MCF 10A (cell line): ENCODE measurements at regions not wholly inside any gene's neighbourhood (a gene's known extent, or its start where the extent isn't known, plus 50 kb on each side); places are given as distances from the start of the nearest gene placed in this dataset.

Experiments used
- BruUV-seq: library from RNA; stranded (reverse); fragments of 400-500 nt; replicated peaks from 2 replicates; lab custom pipeline; 2021; lab: Mats Ljungman, UMichigan
- CTCF ChIA-PET: fragments of 300-600 bp; sonication (Branson Sonifier 250); formaldehyde crosslinking; extraction: SDS; loops from one replicate; lab custom pipeline; 2021; ENCODE audit warnings: antibody characterized with exemption, inconsistent platforms; lab: Yijun Ruan, JAX
- POLR2A ChIA-PET: fragments of 300-600, 350-650 bp; sonication (Branson Sonifier 250); formaldehyde crosslinking; extraction: SDS; loops from one replicate; lab custom pipeline; 2020; ENCODE audit warnings: antibody characterized with exemption, inconsistent platforms; lab: Yijun Ruan, JAX
- DNase-seq: peaks from one replicate; pipeline ENCODE4 v3.0.0-alpha.2; 2018; ENCODE audit not compliant: unreplicated experiment
- H3K27ac Mint-ChIP-seq: one replicate; pipeline ENCODE4 v1.8.0; 2022; ENCODE audit warnings: mild to moderate bottlenecking, low read depth, mixed read lengths; ENCODE audit not compliant: unreplicated experiment
- H3K27me3 Mint-ChIP-seq: one replicate; pipeline ENCODE4 v1.8.0; 2022; ENCODE audit warnings: mixed read lengths; ENCODE audit not compliant: insufficient read depth, unreplicated experiment
- H3K36me3 Mint-ChIP-seq: one replicate; pipeline ENCODE4 v1.8.0; 2022; ENCODE audit warnings: mild to moderate bottlenecking, moderate library complexity, mixed read lengths; ENCODE audit not compliant: insufficient read depth, unreplicated experiment
- H3K4me1 Mint-ChIP-seq: one replicate; pipeline ENCODE4 v1.8.0; 2022; ENCODE audit warnings: mixed read lengths; ENCODE audit not compliant: insufficient read depth, unreplicated experiment
- H3K4me3 Mint-ChIP-seq: one replicate; pipeline ENCODE4 v1.8.0; 2022; ENCODE audit warnings: mild to moderate bottlenecking, moderate library complexity, mixed read lengths; ENCODE audit not compliant: unreplicated experiment
- H3K9me3 Mint-ChIP-seq: one replicate; pipeline ENCODE4 v1.8.0; 2022; ENCODE audit warnings: mixed read lengths; ENCODE audit not compliant: unreplicated experiment
- intact Hi-C: fragments of 100-400 bp; cut with micrococcal nuclease; formaldehyde crosslinking; loops from 2 replicates; pipeline ENCODE4 v1.14.1; 2022
- TF ChIP-seq, protein P1 (sequence below): fragments of 200-600 bp; IDR thresholded peaks from one replicate; pipeline ENCODE4 v1.8.0; 2022; ENCODE audit warnings: antibody characterized with exemption, mild to moderate bottlenecking; ENCODE audit not compliant: unreplicated experiment

DNA sequence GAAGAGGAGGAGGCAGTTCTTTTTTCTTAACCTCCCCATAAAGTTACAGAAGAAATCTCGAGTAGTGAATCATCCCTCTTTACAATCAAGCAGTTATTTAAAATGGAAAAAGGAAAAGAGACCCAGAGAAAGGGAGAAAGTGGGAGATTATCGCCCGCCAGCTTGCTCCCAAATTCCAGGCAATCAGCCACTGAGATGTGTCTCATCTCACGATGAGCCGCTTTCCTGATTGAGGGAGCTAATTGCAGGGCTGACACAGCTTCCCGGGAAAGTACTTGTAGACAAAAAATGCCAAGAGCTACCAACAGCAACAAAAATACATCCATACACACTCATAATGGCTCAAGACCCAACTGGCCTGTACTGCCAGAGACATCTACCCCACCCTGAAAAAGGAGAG is 191.6 kb upstream of the ZC3H12A start:
- ChIA-PET POLR2A (no interaction called here), CTCF (interaction anchor here (0.6 to 0.7 kb wide), 2 partner anchors 566 to 582 kb away, joined by 3 read pairs; no protein-coding TSS in a partner anchor)
- H3K27ac Mint-ChIP-seq, result no peak overlapping the region
- no TSS peak for BruUV-seq
- no peaks in the 10 kb centered on the region for H3K9me3 Mint-ChIP-seq
- no peaks in the 10 kb centered on the region for H3K27me3 Mint-ChIP-seq
- no peak for DNase-seq
- H3K4me1 Mint-ChIP-seq, result no peaks in the 10 kb centered on the region
- TF ChIP-seq, protein P1, sequence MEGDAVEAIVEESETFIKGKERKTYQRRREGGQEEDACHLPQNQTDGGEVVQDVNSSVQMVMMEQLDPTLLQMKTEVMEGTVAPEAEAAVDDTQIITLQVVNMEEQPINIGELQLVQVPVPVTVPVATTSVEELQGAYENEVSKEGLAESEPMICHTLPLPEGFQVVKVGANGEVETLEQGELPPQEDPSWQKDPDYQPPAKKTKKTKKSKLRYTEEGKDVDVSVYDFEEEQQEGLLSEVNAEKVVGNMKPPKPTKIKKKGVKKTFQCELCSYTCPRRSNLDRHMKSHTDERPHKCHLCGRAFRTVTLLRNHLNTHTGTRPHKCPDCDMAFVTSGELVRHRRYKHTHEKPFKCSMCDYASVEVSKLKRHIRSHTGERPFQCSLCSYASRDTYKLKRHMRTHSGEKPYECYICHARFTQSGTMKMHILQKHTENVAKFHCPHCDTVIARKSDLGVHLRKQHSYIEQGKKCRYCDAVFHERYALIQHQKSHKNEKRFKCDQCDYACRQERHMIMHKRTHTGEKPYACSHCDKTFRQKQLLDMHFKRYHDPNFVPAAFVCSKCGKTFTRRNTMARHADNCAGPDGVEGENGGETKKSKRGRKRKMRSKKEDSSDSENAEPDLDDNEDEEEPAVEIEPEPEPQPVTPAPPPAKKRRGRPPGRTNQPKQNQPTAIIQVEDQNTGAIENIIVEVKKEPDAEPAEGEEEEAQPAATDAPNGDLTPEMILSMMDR, result no peak
- no peak overlapping the region for H3K4me3 Mint-ChIP-seq
- intact Hi-C loops, result no loop called here
- no peaks in the 10 kb centered on the region for H3K36me3 Mint-ChIP-seq

DNA sequence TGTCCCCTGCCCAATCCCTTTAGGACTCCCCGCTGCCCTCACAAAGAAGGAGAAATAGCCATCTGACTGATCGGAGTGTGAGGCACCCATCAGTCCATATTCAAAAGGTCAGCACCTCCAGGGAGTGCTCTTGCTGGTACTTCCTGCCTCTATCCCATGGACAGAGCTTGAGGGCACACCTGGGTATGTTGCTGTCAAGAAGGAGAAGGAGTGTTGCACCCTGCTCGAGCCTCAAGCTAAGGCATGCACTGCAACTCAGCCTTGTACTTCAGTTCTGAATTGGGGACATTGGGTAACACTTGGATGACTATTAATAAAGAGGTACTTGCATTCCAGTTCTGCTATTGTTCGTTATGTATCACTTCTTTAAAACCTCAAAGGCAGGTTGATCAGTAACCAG is 190.3 kb upstream of the ZC3H12A start:
- Mint-ChIP-seq H3K36me3 (no peaks in the 10 kb centered on the region), H3K4me3 (no peak overlapping the region), H3K27me3 (no peaks in the 10 kb centered on the region), H3K9me3 (no peaks in the 10 kb centered on the region), H3K27ac (no peak overlapping the region), H3K4me1 (no peaks in the 10 kb centered on the region)
- CTCF ChIA-PET, result no interaction called here
- POLR2A ChIA-PET, result no interaction called here
- no peak for DNase-seq
- no TSS peak for BruUV-seq
- TF ChIP-seq, protein P1, result no peak
- intact Hi-C loops, result no loop called here

DNA sequence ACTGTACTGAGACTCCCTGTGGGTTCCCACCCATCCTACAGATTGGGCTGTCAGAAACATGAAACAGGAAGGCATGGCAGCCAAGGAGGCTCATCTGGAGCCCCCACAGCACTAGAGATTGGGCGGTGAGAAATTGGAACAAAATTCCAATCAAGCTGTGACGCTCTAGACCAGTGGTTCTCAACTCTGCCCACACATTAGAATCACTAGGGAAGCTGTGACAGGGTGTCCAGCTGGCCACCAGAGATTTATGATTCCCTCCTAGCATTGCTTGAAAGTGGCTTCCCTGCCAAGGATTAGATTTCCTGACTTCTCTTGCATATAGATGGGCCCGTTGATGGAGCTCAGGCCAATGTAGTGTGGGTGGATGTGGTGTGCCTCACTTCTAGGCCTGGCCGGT is 187.5 kb upstream of the ZC3H12A start:
- intact Hi-C loops, result no loop called here
- TF ChIP-seq, protein P1, result no peak
- no peak overlapping the region for H3K27ac Mint-ChIP-seq
- no TSS peak for BruUV-seq
- H3K4me1 Mint-ChIP-seq, result no peaks in the 10 kb centered on the region
- DNase-seq, result no peak
- H3K27me3 Mint-ChIP-seq, result peaks cover 12% of the 10 kb centered on the region
- H3K4me3 Mint-ChIP-seq, result no peak overlapping the region
- no peaks in the 10 kb centered on the region for H3K36me3 Mint-ChIP-seq
- H3K9me3 Mint-ChIP-seq, result no peaks in the 10 kb centered on the region
- ChIA-PET CTCF (no interaction called here), POLR2A (no interaction called here)

DNA sequence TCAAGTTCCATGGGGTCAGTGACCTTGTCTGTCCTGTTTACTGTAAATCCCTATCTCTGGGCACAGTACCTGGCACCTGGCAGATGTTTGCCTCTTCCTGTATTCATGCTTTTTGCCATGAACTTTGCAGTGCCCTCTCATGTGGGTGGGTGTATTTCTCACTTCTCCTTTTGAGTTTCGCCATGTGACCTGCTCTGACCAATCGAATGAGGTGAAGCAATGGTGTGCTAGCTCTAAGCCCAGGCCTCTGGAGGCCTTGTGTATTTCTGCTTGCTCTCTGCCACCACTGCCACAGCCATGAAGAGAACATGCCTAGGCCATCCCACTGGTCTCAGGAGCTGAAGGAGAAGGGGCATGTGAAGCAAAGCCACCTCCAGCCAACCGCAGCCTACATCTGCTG is 185.5 kb upstream of the ZC3H12A start:
- peaks cover 16% of the 10 kb centered on the region for H3K27me3 Mint-ChIP-seq
- H3K9me3 Mint-ChIP-seq, result no peaks in the 10 kb centered on the region
- ChIA-PET CTCF (no interaction called here), POLR2A (no interaction called here)
- no peak overlapping the region for H3K27ac Mint-ChIP-seq
- intact Hi-C loops, result no loop called here
- no TSS peak for BruUV-seq
- no peaks in the 10 kb centered on the region for H3K36me3 Mint-ChIP-seq
- TF ChIP-seq, protein P1, result no peak
- H3K4me1 Mint-ChIP-seq, result no peaks in the 10 kb centered on the region
- no peak overlapping the region for H3K4me3 Mint-ChIP-seq
- no peak for DNase-seq
